ENCODE measurements at regions not wholly inside any gene's neighbourhood (a gene's known extent, or its start where the extent isn't known, plus 50 kb on each side); places are given as distances from the start of the nearest gene placed in this dataset.
A peak's percentile ranks its signal among the peaks of the same experiment; 100 is the strongest.

DNA sequence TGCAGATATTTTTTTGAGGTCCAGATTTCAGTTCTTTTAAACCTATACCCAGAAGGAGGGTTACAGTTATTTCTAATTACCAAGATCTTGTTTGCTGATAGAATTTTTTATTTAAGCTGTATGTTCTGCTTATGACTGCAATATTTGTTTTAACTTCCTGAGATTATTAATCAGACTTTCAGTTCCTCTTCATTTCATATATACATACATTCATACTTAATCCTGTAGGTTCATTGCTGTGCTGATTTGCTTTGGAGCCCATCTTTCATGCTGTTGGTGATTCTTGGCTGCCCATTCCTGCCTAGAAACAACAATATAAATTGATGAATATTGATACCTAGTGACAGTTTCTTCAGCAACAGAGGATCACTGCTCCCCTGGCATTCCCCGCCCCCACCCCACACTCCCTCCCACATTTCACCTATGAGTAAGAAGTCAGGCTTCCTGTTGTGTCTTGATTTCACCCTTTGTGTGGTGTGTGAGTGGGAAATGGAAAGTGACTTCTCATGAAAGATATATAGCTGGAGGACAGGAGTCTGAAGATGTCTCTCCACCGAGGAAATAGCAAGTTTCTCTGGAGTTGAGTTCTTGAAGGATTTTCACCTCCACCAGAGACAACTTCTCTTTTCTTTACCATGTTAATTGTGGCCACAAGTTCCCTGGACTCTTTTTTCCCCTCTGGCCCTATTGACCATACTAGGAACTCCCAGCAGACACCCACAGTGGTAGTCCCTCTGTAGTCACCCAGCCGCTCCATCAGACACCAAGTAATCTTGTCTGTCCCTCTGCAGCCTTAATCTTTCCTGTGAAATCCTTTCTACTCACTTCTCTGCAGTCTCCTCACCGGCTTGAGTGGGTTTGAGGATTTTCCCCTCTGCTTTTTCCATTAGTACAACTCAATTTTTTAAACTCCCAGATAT is 118.4 kb downstream of the ASB9 start:
- H3K4me3 ChIP-seq, result no peak overlapping the region
- H3K36me3 ChIP-seq, result no peaks in the 10 kb centered on the region
- no peak overlapping the region for H3K27ac ChIP-seq
- H3K4me1 ChIP-seq, result no peaks in the 10 kb centered on the region
- H3K9me3 ChIP-seq, result no peaks in the 10 kb centered on the region
- WGBS, 5 donors, result 68 to 87% (median 84%) methylated on average over 4 of the region's 4 CpGs
- no peak for TF ChIP-seq POLR2AphosphoS5 (IDR thresholded peaks at IDR 0.05)
- TF ChIP-seq POLR2A (IDR thresholded peaks at IDR 0.05), result no peak
- TF ChIP-seq, protein P1, sequence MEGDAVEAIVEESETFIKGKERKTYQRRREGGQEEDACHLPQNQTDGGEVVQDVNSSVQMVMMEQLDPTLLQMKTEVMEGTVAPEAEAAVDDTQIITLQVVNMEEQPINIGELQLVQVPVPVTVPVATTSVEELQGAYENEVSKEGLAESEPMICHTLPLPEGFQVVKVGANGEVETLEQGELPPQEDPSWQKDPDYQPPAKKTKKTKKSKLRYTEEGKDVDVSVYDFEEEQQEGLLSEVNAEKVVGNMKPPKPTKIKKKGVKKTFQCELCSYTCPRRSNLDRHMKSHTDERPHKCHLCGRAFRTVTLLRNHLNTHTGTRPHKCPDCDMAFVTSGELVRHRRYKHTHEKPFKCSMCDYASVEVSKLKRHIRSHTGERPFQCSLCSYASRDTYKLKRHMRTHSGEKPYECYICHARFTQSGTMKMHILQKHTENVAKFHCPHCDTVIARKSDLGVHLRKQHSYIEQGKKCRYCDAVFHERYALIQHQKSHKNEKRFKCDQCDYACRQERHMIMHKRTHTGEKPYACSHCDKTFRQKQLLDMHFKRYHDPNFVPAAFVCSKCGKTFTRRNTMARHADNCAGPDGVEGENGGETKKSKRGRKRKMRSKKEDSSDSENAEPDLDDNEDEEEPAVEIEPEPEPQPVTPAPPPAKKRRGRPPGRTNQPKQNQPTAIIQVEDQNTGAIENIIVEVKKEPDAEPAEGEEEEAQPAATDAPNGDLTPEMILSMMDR (IDR thresholded peaks at IDR 0.05), result no peak
- no peak for TF ChIP-seq EP300 (IDR thresholded peaks at IDR 0.05)
- DNase-seq, result no peak
- peaks cover 0 to 4% (median 0%) of the 10 kb centered on the region in 3 donors for H3K27me3 ChIP-seq
- intact Hi-C loops (cut with DNase I; ENCODE audit: low total_unique reads), result no loop called here

GRCh38 chrX:15150586-15150985 is 119.3 kb downstream of the ASB9 start:
- Histone ChIP-seq H3K4me1 (no peaks in the 10 kb centered on the region), H3K4me3 (no peak overlapping the region), H3K36me3 (no peaks in the 10 kb centered on the region), H3K27me3 (peaks cover 0 to 4% (median 0%) of the 10 kb centered on the region in 3 donors), H3K27ac (no peak overlapping the region), H3K9me3 (no peaks in the 10 kb centered on the region)
- no peak for DNase-seq
- intact Hi-C loops (cut with DNase I; ENCODE audit: low total_unique reads), result no loop called here
- TF ChIP-seq POLR2A (IDR thresholded peaks at IDR 0.05) (no peak), EP300 (IDR thresholded peaks at IDR 0.05) (no peak), POLR2AphosphoS5 (IDR thresholded peaks at IDR 0.05) (no peak)
- TF ChIP-seq, protein P1 (IDR thresholded peaks at IDR 0.05), result no peak
- 80 to 100% (median 89%) methylated on average over 1 of the region's 1 CpG for WGBS, 5 donors

GRCh38 chrX:15146515-15146914 is 123.4 kb downstream of the ASB9 start:
- Histone ChIP-seq H3K27ac (no peak overlapping the region), H3K9me3 (no peaks in the 10 kb centered on the region), H3K27me3 (peaks cover 0 to 4% (median 0%) of the 10 kb centered on the region in 3 donors), H3K36me3 (no peaks in the 10 kb centered on the region), H3K4me1 (no peaks in the 10 kb centered on the region), H3K4me3 (no peak overlapping the region)
- WGBS, 5 donors, result 29 to 46% (median 31%) methylated on average over 6 of the region's 6 CpGs
- TF ChIP-seq, protein P1 (IDR thresholded peaks at IDR 0.05), result peak in 1 of 7 experiments; percentile 13
- TF ChIP-seq EP300 (IDR thresholded peaks at IDR 0.05), result no peak
- no peak for TF ChIP-seq POLR2A (IDR thresholded peaks at IDR 0.05)
- intact Hi-C loops (cut with DNase I; ENCODE audit: low total_unique reads), result no loop called here
- peak in 1 of 2 donors; percentile 28 for DNase-seq

GRCh38 chrX:15143825-15144121 is 126.1 kb downstream of the ASB9 start:
- H3K27me3 ChIP-seq, result no peaks in the 10 kb centered on the region
- no peaks in the 10 kb centered on the region for H3K36me3 ChIP-seq
- no peak for DNase-seq
- 18 to 39% (median 27%) methylated on average over 1 of the region's 1 CpG for WGBS, 5 donors
- TF ChIP-seq POLR2A (IDR thresholded peaks at IDR 0.05) (no peak), POLR2AphosphoS5 (IDR thresholded peaks at IDR 0.05) (no peak), EP300 (IDR thresholded peaks at IDR 0.05) (no peak)
- TF ChIP-seq, protein P1 (IDR thresholded peaks at IDR 0.05), result no peak
- H3K27ac ChIP-seq, result no peak overlapping the region
- no peak overlapping the region for H3K4me3 ChIP-seq
- intact Hi-C loops (cut with DNase I; ENCODE audit: low total_unique reads), result no loop called here
- no peaks in the 10 kb centered on the region for H3K9me3 ChIP-seq
- H3K4me1 ChIP-seq, result no peaks in the 10 kb centered on the region

All from stomach (tissue), 8 donors.